Type B pancreatic cell (in vitro differentiated cells): ENCODE measurements at regions not wholly inside any gene's neighbourhood (a gene's known extent, or its start where the extent isn't known, plus 50 kb on each side); places are given as distances from the start of the nearest gene placed in this dataset.

Source experiments
- DNase-seq: peaks from one replicate; pipeline ENCODE4 v3.0.0; 2021; ENCODE audit warnings: mixed read lengths; ENCODE audit not compliant: unreplicated experiment; ENCODE audit errors: extremely low spot score
- H3K27ac Mint-ChIP-seq: 2 replicates; pipeline ENCODE4 v1.8.0; 2021; ENCODE audit warnings: mild to moderate bottlenecking, mixed read lengths
- H3K27me3 Mint-ChIP-seq: 2 replicates; pipeline ENCODE4 v1.8.0; 2021; ENCODE audit warnings: mixed read lengths
- H3K36me3 Mint-ChIP-seq: 2 replicates; pipeline ENCODE4 v1.8.0; 2021; ENCODE audit warnings: mixed read lengths
- H3K4me1 Mint-ChIP-seq: one replicate; pipeline ENCODE4 v1.8.0; 2021; ENCODE audit warnings: mixed read lengths; ENCODE audit not compliant: unreplicated experiment
- H3K4me3 Mint-ChIP-seq: 2 replicates; pipeline ENCODE4 v1.8.0; 2021; ENCODE audit warnings: mild to moderate bottlenecking, mixed read lengths
- H3K9me3 Mint-ChIP-seq: 2 replicates; pipeline ENCODE4 v1.8.0; 2021; ENCODE audit warnings: mixed read lengths
- CTCF ChIP-seq: fragments of 200-600 bp; sonication (generic); conservative IDR thresholded peaks from 2 replicates; pipeline ENCODE4 v1.5.0; 2021; ENCODE audit warnings: antibody characterized with exemption, mild to moderate bottlenecking

- Mint-ChIP-seq H3K27me3 (peaks cover 11% of the 10 kb centered on the region), H3K4me1 (no peaks in the 10 kb centered on the region), H3K4me3 (no peak overlapping the region), H3K9me3 (peaks cover 6% of the 10 kb centered on the region), H3K36me3 (no peaks in the 10 kb centered on the region), H3K27ac (no peak overlapping the region)
- TF ChIP-seq CTCF: no peak
- DNase-seq: no peak
Observed at GRCh38 chr20:40519918-40520317, 169.1 kb downstream of the MAFB start.

GRCh38 chr20:40512994-40513393, 176.0 kb downstream of the MAFB start:
- TF ChIP-seq CTCF: no peak
- Mint-ChIP-seq H3K27me3 (peaks cover 19% of the 10 kb centered on the region), H3K9me3 (no peaks in the 10 kb centered on the region), H3K4me3 (no peak overlapping the region), H3K27ac (no peak overlapping the region), H3K4me1 (no peaks in the 10 kb centered on the region), H3K36me3 (no peaks in the 10 kb centered on the region)
- no peak for DNase-seq

- Mint-ChIP-seq H3K27ac (no peak overlapping the region), H3K9me3 (no peaks in the 10 kb centered on the region), H3K4me3 (no peak overlapping the region), H3K36me3 (no peaks in the 10 kb centered on the region), H3K27me3 (peaks cover 16% of the 10 kb centered on the region), H3K4me1 (no peaks in the 10 kb centered on the region)
- TF ChIP-seq CTCF: no peak
- DNase-seq: no peak
Observed at GRCh38 chr20:40512591-40512990, 176.4 kb downstream of the MAFB start.

GRCh38 chr20:40511478-40511877, 177.6 kb downstream of the MAFB start:
- DNase-seq: no peak
- no peaks in the 10 kb centered on the region for H3K4me1 Mint-ChIP-seq
- H3K4me3 Mint-ChIP-seq: no peak overlapping the region

DNA sequence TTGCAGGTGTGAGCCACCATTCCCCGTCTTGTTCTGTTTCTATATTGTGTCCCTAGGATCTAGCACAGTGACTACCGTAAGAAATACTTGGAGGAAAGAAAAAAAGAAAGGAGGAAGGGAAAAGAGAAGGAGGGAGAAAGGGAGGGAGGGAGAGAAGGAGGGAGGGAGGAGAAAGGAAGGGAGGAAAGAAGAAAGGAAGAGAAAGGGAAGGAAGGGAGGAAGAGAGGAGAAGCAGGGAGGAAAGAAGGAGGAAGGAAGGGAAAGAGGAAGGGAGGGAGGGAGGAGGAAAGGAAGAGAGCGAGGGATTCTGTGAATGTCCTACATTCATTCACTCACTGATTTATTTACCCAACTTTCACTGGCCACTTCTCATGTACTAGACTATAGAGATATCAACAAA, 178.4 kb downstream of the MAFB start:
- no peak for TF ChIP-seq CTCF
- Mint-ChIP-seq H3K36me3 (no peaks in the 10 kb centered on the region), H3K4me3 (no peak overlapping the region), H3K4me1 (no peaks in the 10 kb centered on the region), H3K9me3 (no peaks in the 10 kb centered on the region), H3K27ac (no peak overlapping the region), H3K27me3 (peaks cover 16% of the 10 kb centered on the region)
- DNase-seq: no peak

More at GRCh38 chr20:40511478-40511877, 177.6 kb downstream of the MAFB start:
- Mint-ChIP-seq H3K27me3 (peaks cover 16% of the 10 kb centered on the region), H3K27ac (no peak overlapping the region), H3K36me3 (no peaks in the 10 kb centered on the region), H3K9me3 (no peaks in the 10 kb centered on the region)
- no peak for TF ChIP-seq CTCF

- Mint-ChIP-seq H3K4me3 (no peak overlapping the region), H3K27ac (no peak overlapping the region), H3K9me3 (no peaks in the 10 kb centered on the region), H3K4me1 (no peaks in the 10 kb centered on the region), H3K36me3 (no peaks in the 10 kb centered on the region), H3K27me3 (peaks cover 11% of the 10 kb centered on the region)
- TF ChIP-seq CTCF: no peak
- DNase-seq: no peak
Observed at GRCh38 chr20:40508821-40509220, 180.2 kb downstream of the MAFB start.
